Natural killer cell (primary cell): ENCODE measurements at regions not wholly inside any gene's neighbourhood (a gene's known extent, or its start where the extent isn't known, plus 50 kb on each side); places are given as distances from the start of the nearest gene placed in this dataset.

Source experiments
- ATAC-seq, 3 donors: fragments of 150-1000 bp in 2 of 3; fragments of 200-7000 bp in 1 of 3; cut with Tn5 transposase; 1 replicate in 1 of 3; 2 replicates in 2 of 3; pipeline ENCODE4 v1.10.0; 2021; ENCODE audit warnings: mild to moderate bottlenecking in 2 of 3, moderate library complexity in 2 of 3
- DNase-seq, 2 donors: peaks; one replicate each; pipeline versions ENCODE4 v3.0.0 to v3.0.0-alpha.2; 2013 to 2021; ENCODE audit warnings: mixed read lengths in 1 of 2
- H3K27ac ChIP-seq: one replicate; pipeline ENCODE4 v1.5.1; 2013; ENCODE audit warnings: mild to moderate bottlenecking, low read length
- H3K27me3 ChIP-seq: one replicate; pipeline ENCODE4 v1.6.1; 2013; ENCODE audit warnings: low read length; ENCODE audit not compliant: control insufficient read depth, insufficient read depth
- H3K36me3 ChIP-seq: one replicate; pipeline ENCODE4 v1.6.1; 2013; ENCODE audit warnings: low read length; ENCODE audit not compliant: control insufficient read depth, insufficient read depth
- H3K4me1 ChIP-seq: one replicate; pipeline ENCODE4 v1.6.1; 2013; ENCODE audit warnings: low read length; ENCODE audit not compliant: control insufficient read depth, insufficient read depth
- H3K4me3 ChIP-seq: one replicate; pipeline ENCODE4 v1.5.1; 2013; ENCODE audit warnings: low read length
- H3K9me3 ChIP-seq: one replicate; pipeline ENCODE4 v1.6.1; 2013; ENCODE audit warnings: low read length; ENCODE audit not compliant: control insufficient read depth, insufficient read depth
- H3K27ac Mint-ChIP-seq, 2 donors: one replicate each; pipeline ENCODE4 v1.8.0; 2022; ENCODE audit warnings: mild to moderate bottlenecking in 2 of 2, mixed read lengths in 2 of 2, moderate library complexity in 1 of 2
- H3K27me3 Mint-ChIP-seq, 2 donors: one replicate each; pipeline ENCODE4 v1.8.0; 2022; ENCODE audit warnings: low read depth in 2 of 2, mixed read lengths in 2 of 2
- H3K36me3 Mint-ChIP-seq: one replicate; pipeline ENCODE4 v1.8.0; 2022; ENCODE audit warnings: mixed read lengths
- H3K4me1 Mint-ChIP-seq, 2 donors: one replicate each; pipeline ENCODE4 v1.8.0; 2022; ENCODE audit warnings: mixed read lengths in 2 of 2
- H3K4me3 Mint-ChIP-seq: one replicate; pipeline ENCODE4 v1.8.0; 2022; ENCODE audit warnings: mild to moderate bottlenecking, moderate library complexity, mixed read lengths
- H3K9me3 Mint-ChIP-seq, 2 donors: one replicate each; pipeline ENCODE4 v1.8.0; 2022; ENCODE audit warnings: mixed read lengths in 2 of 2
- WGBS: methylation state at CpG from one replicate; pipeline ENCODE4 v1.1.7; 2013; ENCODE audit warnings: missing lambda C conversion rate; ENCODE audit not compliant: insufficient coverage; 5-methylcytosine and 5-hydroxymethylcytosine counted together
- intact Hi-C: fragments of 100-400 bp; cut with micrococcal nuclease; formaldehyde crosslinking; loops from one replicate; pipeline ENCODE4 v1.14.2; 2022
- TF ChIP-seq, protein P1 (sequence below): fragments of 200-600 bp; IDR thresholded peaks from one replicate; pipeline ENCODE4 v1.8.0; 2022; ENCODE audit warnings: antibody characterized with exemption

DNA sequence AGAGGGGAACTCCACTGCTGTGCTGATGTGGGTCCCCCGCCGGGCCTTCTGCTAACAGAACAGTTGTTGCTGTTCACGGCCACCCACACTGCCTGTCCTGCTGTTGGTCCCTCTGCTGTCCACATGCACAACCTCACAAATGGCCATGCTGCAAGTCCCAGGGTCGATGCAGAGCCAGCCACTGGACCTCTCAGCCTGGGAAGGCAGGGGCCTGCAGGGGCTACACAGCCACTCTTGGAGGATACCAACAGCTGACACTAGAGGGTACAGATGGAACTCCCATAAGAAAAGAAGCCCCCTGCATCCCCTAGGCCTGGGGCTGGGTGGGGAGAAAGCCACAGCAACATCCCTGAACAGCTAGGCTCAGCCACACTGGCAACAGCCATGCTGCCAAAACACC lies 104.4 kb upstream of the IQSEC1 start:
- Mint-ChIP-seq H3K36me3 (peaks cover 7% of the 10 kb centered on the region), H3K4me1 (no peaks in the 10 kb centered on the region), H3K27ac (no peak overlapping the region), H3K27me3 (peaks cover 0 to 7% of the 10 kb centered on the region in 2 donors), H3K9me3 (no peaks in the 10 kb centered on the region), H3K4me3 (no peak overlapping the region)
- intact Hi-C loops = no loop called here
- H3K27me3 ChIP-seq = no peaks in the 10 kb centered on the region
- no peaks in the 10 kb centered on the region for H3K4me1 ChIP-seq
- H3K4me3 ChIP-seq = no peak overlapping the region
- no peak for ATAC-seq
- DNase-seq = no peak
- 86% methylated on average over 4 of the region's 4 CpGs for WGBS
- H3K27ac ChIP-seq = no peak overlapping the region
- peaks cover 9% of the 10 kb centered on the region for H3K9me3 ChIP-seq
- TF ChIP-seq, protein P1, sequence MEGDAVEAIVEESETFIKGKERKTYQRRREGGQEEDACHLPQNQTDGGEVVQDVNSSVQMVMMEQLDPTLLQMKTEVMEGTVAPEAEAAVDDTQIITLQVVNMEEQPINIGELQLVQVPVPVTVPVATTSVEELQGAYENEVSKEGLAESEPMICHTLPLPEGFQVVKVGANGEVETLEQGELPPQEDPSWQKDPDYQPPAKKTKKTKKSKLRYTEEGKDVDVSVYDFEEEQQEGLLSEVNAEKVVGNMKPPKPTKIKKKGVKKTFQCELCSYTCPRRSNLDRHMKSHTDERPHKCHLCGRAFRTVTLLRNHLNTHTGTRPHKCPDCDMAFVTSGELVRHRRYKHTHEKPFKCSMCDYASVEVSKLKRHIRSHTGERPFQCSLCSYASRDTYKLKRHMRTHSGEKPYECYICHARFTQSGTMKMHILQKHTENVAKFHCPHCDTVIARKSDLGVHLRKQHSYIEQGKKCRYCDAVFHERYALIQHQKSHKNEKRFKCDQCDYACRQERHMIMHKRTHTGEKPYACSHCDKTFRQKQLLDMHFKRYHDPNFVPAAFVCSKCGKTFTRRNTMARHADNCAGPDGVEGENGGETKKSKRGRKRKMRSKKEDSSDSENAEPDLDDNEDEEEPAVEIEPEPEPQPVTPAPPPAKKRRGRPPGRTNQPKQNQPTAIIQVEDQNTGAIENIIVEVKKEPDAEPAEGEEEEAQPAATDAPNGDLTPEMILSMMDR = no peak
- no peaks in the 10 kb centered on the region for H3K36me3 ChIP-seq

DNA sequence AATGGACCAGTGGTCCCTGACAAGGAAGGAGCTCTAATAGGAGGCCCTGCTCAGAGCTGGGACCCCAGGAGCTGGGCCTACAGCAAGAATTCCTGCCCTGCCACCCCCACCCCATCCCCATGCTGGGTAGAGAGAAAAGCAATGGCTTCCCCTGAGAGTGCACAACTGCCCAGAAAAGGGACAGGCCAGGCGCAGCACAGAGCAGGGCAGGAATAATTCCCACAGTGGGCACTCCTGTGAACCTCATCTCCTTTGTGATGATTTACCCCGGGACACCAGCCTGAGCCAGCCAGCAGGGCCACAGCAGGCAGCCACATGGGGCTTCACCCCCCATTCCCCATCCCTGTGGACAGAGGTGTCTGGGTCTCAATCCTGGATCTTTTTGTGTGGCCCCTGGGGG lies 104.0 kb upstream of the IQSEC1 start:
- no peaks in the 10 kb centered on the region for H3K4me1 ChIP-seq
- no peaks in the 10 kb centered on the region for H3K36me3 ChIP-seq
- Mint-ChIP-seq H3K27ac (no peak overlapping the region), H3K4me1 (no peaks in the 10 kb centered on the region), H3K9me3 (no peaks in the 10 kb centered on the region), H3K27me3 (peaks cover 0 to 4% of the 10 kb centered on the region in 2 donors), H3K4me3 (no peak overlapping the region), H3K36me3 (peaks cover 7% of the 10 kb centered on the region)
- H3K9me3 ChIP-seq = peaks cover 9% of the 10 kb centered on the region
- DNase-seq (no peak), ATAC-seq (no peak)
- no peak overlapping the region for H3K4me3 ChIP-seq
- TF ChIP-seq, protein P1 = no peak
- intact Hi-C loops = no loop called here
- H3K27ac ChIP-seq = no peak overlapping the region
- 90% methylated on average over 2 of the region's 2 CpGs for WGBS
- H3K27me3 ChIP-seq = no peaks in the 10 kb centered on the region

DNA sequence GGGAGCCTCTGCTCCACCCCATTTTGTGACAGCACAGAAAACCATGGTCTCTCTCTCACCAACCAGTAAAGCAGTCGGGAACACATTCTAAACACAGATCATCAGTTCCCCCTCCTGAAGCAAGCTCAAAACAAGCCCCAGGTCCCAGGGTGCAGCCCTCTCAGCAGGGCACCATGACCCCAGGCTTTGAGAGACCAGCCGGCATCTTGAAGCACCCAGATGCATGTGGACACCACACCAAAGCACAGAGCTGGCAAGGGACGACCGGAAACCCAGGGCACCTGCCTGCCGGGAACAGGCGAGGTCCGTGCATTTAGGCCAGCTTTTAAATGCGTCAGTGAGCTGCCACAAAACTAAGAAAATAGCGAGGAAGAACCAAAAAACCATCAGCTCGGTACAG lies 103.2 kb upstream of the IQSEC1 start:
- intact Hi-C loops = no loop called here
- ATAC-seq = no peak
- Histone ChIP-seq H3K4me1 (no peaks in the 10 kb centered on the region), H3K36me3 (no peaks in the 10 kb centered on the region), H3K27ac (no peak overlapping the region), H3K27me3 (no peaks in the 10 kb centered on the region), H3K4me3 (no peak overlapping the region), H3K9me3 (peaks cover 9% of the 10 kb centered on the region)
- Mint-ChIP-seq H3K36me3 (peaks cover 7% of the 10 kb centered on the region), H3K27me3 (peaks cover 0 to 3% of the 10 kb centered on the region in 2 donors), H3K27ac (no peak overlapping the region), H3K9me3 (no peaks in the 10 kb centered on the region), H3K4me3 (no peak overlapping the region), H3K4me1 (no peaks in the 10 kb centered on the region)
- WGBS = 91% methylated on average over 10 of the region's 10 CpGs
- TF ChIP-seq, protein P1 = no peak
- no peak for DNase-seq

DNA sequence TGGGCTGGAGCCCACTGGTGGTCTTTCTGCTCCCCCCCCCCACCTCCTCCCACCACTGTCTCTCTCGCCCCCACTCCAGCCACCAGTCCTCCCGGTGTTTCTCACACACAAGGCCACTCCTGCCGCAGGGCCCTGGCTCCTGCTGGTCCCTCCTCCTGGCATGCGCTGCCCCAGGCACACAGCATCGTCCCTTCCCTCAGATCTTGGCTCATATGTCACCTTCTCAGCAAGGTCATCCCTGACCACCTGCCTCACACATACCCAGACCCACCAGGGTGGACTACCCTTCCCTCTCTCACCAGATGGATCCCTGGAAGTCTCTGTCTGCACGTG lies 101.5 kb upstream of the IQSEC1 start:
- Mint-ChIP-seq H3K4me3 (no peak overlapping the region), H3K4me1 (no peaks in the 10 kb centered on the region), H3K9me3 (no peaks in the 10 kb centered on the region), H3K27ac (no peak overlapping the region), H3K36me3 (peaks cover 7% of the 10 kb centered on the region), H3K27me3 (peaks cover 0 to 3% of the 10 kb centered on the region in 2 donors)
- Histone ChIP-seq H3K27ac (no peak overlapping the region), H3K36me3 (no peaks in the 10 kb centered on the region), H3K4me1 (no peaks in the 10 kb centered on the region), H3K4me3 (no peak overlapping the region), H3K27me3 (no peaks in the 10 kb centered on the region), H3K9me3 (peaks cover 7% of the 10 kb centered on the region)
- DNase-seq (no peak), ATAC-seq (no peak)
- TF ChIP-seq, protein P1 = no peak
- WGBS = 85% methylated on average over 6 of the region's 6 CpGs
- intact Hi-C loops = no loop called here
